NB4 (cell line): ENCODE measurements at regions not wholly inside any gene's neighbourhood (a gene's known extent, or its start where the extent isn't known, plus 50 kb on each side); places are given as distances from the start of the nearest gene placed in this dataset.

Experiments
- DNase-seq: peaks from one replicate; pipeline ENCODE4 v3.0.0; 2010; ENCODE audit warnings: low read depth
- H3K4me3 ChIP-seq: one replicate; pipeline ENCODE4 v1.5.1; 2011; ENCODE audit warnings: mild to moderate bottlenecking, low read depth, low read length, moderate library complexity
- MYC ChIP-seq: IDR thresholded peaks from 2 replicates; pipeline ENCODE4 v1.6.1; 2011; ENCODE audit warnings: low read depth, low read length
- POLR2A ChIP-seq: IDR thresholded peaks from 2 replicates; pipeline ENCODE4 v1.6.1; 2011; ENCODE audit warnings: mild to moderate bottlenecking; ENCODE audit not compliant: insufficient read length; ENCODE audit errors: extremely low read depth
- TF ChIP-seq, protein P1 (sequence below): IDR thresholded peaks from 2 replicates; pipeline ENCODE4 v1.6.1; 2011; ENCODE audit warnings: low read depth, low read length
- TF ChIP-seq, protein P2 (sequence below): IDR thresholded peaks from one replicate; pipeline ENCODE4 v1.5.1; 2012; ENCODE audit warnings: low read depth, low read length

DNA sequence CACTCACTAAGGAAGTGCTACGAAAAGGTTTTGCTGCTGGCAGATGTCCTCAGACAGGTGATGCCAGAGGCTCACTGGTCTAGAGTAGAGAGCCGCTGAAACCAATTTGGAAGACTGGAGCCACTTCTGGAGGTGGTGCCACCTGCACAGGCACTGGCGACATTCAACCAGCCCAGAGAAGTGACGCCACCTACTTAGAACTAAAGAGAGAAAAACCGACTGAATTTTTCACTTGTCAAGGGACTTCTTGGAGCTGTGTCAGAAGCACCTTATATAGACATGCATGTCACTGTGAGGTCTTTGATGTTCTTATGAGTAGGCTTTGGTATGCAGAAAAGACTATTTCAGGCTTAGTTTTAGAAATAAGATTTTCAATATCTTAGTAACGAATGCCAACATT is 71.4 kb downstream of the BOD1L2 start:
- TF ChIP-seq, protein P1, sequence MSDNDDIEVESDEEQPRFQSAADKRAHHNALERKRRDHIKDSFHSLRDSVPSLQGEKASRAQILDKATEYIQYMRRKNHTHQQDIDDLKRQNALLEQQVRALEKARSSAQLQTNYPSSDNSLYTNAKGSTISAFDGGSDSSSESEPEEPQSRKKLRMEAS = no peak
- TF ChIP-seq, protein P2, sequence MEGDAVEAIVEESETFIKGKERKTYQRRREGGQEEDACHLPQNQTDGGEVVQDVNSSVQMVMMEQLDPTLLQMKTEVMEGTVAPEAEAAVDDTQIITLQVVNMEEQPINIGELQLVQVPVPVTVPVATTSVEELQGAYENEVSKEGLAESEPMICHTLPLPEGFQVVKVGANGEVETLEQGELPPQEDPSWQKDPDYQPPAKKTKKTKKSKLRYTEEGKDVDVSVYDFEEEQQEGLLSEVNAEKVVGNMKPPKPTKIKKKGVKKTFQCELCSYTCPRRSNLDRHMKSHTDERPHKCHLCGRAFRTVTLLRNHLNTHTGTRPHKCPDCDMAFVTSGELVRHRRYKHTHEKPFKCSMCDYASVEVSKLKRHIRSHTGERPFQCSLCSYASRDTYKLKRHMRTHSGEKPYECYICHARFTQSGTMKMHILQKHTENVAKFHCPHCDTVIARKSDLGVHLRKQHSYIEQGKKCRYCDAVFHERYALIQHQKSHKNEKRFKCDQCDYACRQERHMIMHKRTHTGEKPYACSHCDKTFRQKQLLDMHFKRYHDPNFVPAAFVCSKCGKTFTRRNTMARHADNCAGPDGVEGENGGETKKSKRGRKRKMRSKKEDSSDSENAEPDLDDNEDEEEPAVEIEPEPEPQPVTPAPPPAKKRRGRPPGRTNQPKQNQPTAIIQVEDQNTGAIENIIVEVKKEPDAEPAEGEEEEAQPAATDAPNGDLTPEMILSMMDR = no peak
- TF ChIP-seq MYC = no peak
- no peak for TF ChIP-seq POLR2A
- no peak overlapping the region for H3K4me3 ChIP-seq
- no peak for DNase-seq

DNA sequence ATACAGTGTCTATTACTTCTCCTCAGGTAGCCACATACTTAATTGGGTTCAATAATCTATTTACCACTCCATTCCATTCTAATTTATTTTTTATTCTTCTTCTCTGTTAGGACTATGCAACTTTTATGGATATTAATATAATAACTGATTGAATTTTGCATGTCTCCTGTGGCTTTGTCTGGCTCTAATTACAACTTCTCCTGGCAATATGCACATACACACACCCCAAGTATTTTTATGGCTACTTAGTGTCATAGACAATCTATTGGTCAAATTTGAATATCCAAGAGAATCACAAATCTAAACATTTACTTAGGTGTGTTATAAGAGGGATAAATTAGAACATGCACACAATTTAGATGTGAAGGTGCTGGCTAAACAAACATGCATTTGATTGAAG is 73.1 kb downstream of the BOD1L2 start:
- no peak for DNase-seq
- no peak overlapping the region for H3K4me3 ChIP-seq
- TF ChIP-seq, protein P2 = no peak
- TF ChIP-seq, protein P1 = no peak
- TF ChIP-seq POLR2A (no peak), MYC (no peak)

DNA sequence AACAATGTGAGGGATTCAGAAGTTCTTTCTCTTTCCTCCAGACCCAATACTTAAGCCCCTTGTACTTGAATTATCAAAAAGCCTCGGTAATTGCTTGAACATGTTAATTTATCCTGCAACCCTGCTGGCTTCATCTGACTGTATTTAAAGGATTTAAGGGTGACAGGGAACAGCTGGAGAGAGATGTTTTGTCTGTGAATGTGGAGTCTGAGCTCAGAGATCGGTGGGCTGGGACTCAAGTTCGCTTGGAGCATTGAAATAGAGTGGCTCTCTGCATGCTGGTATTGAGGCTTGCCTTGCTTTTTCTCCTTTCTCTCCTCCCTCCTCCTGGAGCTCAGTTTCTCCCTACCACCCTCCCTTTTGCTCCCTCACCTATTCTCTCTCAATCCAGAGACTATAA is 73.6 kb downstream of the BOD1L2 start:
- no peak for DNase-seq
- TF ChIP-seq POLR2A (no peak), MYC (no peak)
- TF ChIP-seq, protein P1 = no peak
- TF ChIP-seq, protein P2 = no peak
- no peak overlapping the region for H3K4me3 ChIP-seq

DNA sequence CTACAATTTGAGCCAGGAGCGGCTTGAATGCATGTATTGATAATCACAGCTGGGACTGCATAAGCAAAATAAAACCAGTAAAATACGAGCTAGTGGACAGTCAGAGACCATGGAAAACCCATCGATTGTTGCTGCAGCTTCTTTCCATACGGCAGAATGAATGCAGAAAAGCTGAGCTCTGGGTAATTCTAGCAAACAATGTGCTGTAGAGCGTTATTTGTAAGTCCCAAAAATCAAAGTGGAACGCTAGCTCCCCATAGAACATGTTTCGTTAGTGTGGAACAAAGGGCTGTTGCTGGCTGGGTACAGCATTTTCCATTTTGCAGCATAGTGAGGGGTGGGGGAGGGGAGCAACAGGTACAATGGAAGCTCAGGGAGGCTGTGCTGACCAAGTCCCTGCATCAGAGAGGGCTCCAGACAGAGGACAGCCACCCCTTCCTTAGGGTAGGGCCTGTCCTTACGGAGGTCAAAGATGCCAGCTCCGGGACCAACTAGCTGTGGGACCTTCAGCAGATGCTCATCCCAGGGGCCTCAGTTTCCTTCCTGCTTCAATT is 74.1 kb downstream of the BOD1L2 start:
- no peak overlapping the region for H3K4me3 ChIP-seq
- TF ChIP-seq POLR2A = no peak
- TF ChIP-seq, protein P1 = no peak
- no peak for DNase-seq

DNA sequence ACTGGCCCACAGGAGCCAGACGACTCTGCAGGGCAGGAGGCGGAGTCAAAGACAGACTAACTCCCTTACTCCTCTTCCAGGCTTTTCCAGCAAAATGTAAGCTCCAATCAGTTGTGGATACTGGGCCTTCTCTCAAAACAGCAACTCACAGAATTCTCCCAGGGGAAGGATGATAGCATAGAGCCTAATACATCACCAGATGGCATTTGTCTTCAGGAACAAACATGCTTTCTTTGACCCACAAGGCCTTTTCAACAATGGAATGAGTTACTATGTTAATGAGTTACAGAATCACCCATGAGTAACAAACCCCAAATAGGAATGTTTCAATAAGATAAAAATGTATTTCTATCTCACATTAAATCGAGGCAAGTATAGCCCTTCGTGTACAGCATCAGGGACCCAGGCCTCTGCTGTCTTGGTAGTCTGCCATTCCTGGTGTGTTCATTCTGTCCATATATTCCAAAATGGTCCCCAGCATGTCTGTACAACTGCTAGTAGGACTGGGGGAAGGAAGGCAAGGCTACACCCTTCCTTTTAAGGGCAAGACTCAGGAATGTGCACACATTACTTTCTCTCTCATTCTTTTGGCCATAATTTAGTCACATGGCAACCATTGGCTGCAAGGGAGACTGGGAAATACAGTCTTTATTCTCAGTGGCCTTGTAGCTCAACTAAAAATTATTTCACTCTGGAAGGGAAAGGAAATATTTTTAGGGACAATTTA is 76.4 kb downstream of the BOD1L2 start:
- DNase-seq = no peak
- TF ChIP-seq, protein P2 = no peak
- TF ChIP-seq MYC = no peak
- TF ChIP-seq, protein P1 = no peak
- TF ChIP-seq POLR2A = no peak
- no peak overlapping the region for H3K4me3 ChIP-seq

DNA sequence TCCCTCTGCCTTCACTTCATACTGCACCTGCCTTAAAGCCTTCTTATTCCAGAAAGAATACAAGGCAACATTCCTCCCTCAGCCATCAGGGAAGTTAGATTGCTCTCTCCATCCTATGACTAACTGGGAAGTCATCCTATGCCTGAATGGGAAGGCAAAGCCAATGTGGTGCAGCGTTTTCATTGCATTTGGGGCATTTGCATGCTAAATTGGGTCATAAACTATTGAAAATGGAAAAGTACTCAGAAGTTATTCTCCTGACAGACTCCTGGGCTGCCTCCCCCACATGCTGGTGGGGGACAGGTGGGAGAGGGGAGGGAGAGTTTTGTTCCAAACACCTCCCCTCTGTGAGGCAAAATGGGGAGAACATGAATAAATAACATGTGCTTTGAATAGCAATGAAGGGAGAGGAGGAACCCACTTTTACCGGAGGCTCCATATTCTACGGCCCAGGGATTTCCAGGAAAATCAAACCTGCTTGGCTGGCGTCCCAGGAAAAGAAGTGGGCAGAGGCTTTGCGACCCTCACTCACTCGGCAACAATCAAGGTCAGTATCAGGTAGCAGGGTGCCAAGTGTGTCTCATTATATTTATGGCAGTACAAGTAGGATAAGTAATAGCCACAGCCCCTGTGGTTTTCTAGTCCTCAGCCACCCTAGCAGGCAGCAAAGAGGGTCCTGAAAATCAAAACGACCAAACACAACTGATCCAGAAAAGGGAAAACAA is 84.1 kb downstream of the BOD1L2 start:
- no peak overlapping the region for H3K4me3 ChIP-seq
- TF ChIP-seq MYC = no peak
- TF ChIP-seq, protein P2 = no peak
- TF ChIP-seq, protein P1 = no peak
- TF ChIP-seq POLR2A = no peak
- DNase-seq = no peak
